Ectodermal cell (in vitro differentiated cells): ENCODE measurements at regions not wholly inside any gene's neighbourhood (a gene's known extent, or its start where the extent isn't known, plus 50 kb on each side); places are given as distances from the start of the nearest gene placed in this dataset.

Experiments
- H3K27ac ChIP-seq: 2 replicates; pipeline ENCODE4 v1.7.0; 2013; ENCODE audit warnings: mild to moderate bottlenecking, low read depth, low read length; ENCODE audit not compliant: insufficient read depth, poor library complexity, severe bottlenecking
- H3K27me3 ChIP-seq: 2 replicates; pipeline ENCODE4 v1.7.0; 2013; ENCODE audit warnings: mild to moderate bottlenecking, low read length; ENCODE audit not compliant: insufficient read depth, control insufficient read depth, poor library complexity, severe bottlenecking
- H3K36me3 ChIP-seq: one replicate; pipeline ENCODE4 v1.7.0; 2013; ENCODE audit warnings: low read length; ENCODE audit not compliant: control insufficient read depth, insufficient read depth
- H3K4me1 ChIP-seq: one replicate; pipeline ENCODE4 v1.7.0; 2013; ENCODE audit warnings: low read length; ENCODE audit not compliant: control insufficient read depth, insufficient read depth
- H3K4me3 ChIP-seq: 2 replicates; pipeline ENCODE4 v1.7.0; 2013; ENCODE audit warnings: low read depth, low read length, control low read depth; ENCODE audit not compliant: insufficient read depth
- H3K9me3 ChIP-seq: 2 replicates; pipeline ENCODE4 v1.7.0; 2013; ENCODE audit warnings: mild to moderate bottlenecking, low read length, moderate library complexity; ENCODE audit not compliant: control insufficient read depth
- WGBS, 2 experiments: methylation state at CpG; one replicate each; pipeline ENCODE4 v1.1.7; 2013; ENCODE audit warnings: missing lambda C conversion rate in 2 of 2; 5-methylcytosine and 5-hydroxymethylcytosine counted together

DNA sequence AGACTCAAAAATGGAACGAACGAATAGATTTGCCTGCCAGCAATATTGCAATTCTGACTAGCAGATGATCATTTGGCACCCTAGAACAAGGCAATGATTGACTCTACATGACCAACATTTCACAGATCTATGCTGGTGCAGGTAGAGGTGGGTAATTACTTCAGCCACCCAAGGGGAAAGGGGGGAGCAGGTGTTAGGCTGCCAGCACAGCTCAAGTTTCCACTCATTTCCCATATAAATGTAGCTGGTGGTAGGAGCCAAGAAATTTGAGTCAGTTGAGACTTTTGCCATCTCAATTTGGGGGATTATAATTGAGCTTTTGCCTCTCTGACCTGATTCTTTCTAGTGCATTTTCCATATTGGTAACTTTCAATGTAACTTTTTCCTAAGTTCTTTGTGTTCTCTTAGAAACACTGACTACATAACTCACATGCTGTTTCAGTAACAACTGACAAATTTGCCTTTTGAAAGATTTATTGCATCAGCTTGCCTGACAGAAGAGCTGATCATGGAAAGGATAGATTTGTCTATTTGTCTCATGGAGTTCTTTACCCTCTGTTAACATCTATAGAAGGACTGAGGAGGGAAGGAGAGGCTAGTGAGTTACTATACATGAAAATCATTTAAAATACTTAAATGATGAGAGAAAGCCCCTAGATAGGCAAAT, 902.5 kb downstream of the ZPLD1 start:
- WGBS, 2 experiments = 92 to 95% methylated on average over 2 of the region's 2 CpGs
- no peaks in the 10 kb centered on the region for H3K9me3 ChIP-seq
- H3K27ac ChIP-seq = no peak overlapping the region
- H3K36me3 ChIP-seq = no peaks in the 10 kb centered on the region
- no peak overlapping the region for H3K4me3 ChIP-seq
- no peaks in the 10 kb centered on the region for H3K4me1 ChIP-seq
- H3K27me3 ChIP-seq = no peaks in the 10 kb centered on the region

DNA sequence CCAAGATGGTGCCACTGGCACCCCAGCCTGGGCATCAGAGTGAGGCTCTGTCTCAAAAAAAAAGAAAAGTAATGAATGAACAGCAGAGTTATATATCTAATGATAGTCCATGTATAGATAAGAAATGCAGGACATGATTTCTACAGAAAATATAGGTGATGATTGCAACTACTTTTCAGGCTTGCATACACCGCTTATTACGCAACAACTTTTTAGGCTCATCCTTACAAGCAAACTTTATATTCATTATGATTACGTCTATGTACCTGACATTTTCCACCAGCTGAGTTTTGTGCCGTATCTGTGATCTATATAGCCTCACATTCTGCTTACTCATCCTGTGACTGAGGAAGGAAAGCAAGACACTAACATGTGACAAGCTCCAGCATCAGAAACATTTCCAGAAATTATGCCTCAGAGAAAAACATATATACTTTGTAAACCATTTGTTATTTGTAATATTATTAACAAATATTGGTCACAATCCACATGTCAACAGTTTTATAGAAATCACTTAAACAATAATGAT, 906.3 kb downstream of the ZPLD1 start:
- Histone ChIP-seq H3K4me3 (no peak overlapping the region), H3K36me3 (no peaks in the 10 kb centered on the region), H3K27me3 (no peaks in the 10 kb centered on the region), H3K4me1 (no peaks in the 10 kb centered on the region), H3K9me3 (no peaks in the 10 kb centered on the region), H3K27ac (no peak overlapping the region)
- 97% methylated on average over 4 of the region's 4 CpGs for WGBS, 2 experiments

DNA sequence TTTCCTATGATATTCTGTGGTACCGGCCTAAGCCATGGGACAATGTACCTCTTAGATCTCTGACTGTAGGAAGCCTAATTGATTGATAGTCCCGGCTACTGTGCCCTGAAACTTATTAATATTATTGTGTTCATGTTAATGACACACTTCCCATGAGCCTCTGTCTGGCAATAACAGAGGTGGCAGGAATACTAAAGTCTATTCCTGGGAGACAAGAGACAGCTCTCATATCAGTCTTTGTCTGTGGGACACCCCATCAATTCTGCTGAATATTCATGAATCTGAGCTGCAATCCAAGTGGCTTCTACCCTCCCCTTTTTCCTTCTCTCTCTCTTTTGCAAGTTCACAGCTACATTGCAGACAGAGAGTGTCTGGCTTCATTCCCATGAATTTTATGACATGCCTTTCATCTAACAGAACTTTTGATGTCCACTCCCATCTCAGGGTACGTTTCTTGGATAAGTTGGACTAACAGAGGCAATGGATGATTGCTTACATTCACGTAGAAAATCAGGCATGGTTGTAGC, 907.5 kb downstream of the ZPLD1 start:
- Histone ChIP-seq H3K27ac (no peak overlapping the region), H3K9me3 (no peaks in the 10 kb centered on the region), H3K36me3 (no peaks in the 10 kb centered on the region), H3K4me3 (no peak overlapping the region), H3K27me3 (no peaks in the 10 kb centered on the region), H3K4me1 (no peaks in the 10 kb centered on the region)
- 94 to 95% methylated on average over 4 of the region's 4 CpGs for WGBS, 2 experiments

DNA sequence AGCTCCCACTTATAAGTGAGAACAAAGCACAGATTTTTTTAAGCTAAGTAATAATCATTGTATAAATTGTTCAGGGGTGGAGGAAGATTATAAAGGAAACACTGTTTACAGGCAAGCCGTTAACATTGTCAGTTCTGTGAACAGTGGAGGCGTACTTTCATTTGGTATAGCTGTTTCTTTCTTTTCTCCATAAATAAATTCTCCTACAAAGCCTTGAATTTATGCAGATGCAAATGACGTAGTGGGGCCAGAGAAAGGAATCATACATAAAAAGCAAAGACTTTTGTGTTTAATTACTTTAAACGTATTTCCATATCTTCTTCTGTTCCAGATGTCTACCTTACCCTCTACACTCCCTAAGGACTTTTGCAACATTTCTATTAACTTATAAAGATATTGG, 914.9 kb downstream of the ZPLD1 start:
- 91 to 100% methylated on average over 2 to 4 of the region's 4 CpGs for whole genome bisulfite sequencing, 2 experiments
- Histone ChIP-seq H3K36me3 (no peaks in the 10 kb centered on the region), H3K4me1 (no peaks in the 10 kb centered on the region), H3K4me3 (no peak overlapping the region), H3K27ac (no peak overlapping the region), H3K9me3 (no peaks in the 10 kb centered on the region), H3K27me3 (no peaks in the 10 kb centered on the region)

DNA sequence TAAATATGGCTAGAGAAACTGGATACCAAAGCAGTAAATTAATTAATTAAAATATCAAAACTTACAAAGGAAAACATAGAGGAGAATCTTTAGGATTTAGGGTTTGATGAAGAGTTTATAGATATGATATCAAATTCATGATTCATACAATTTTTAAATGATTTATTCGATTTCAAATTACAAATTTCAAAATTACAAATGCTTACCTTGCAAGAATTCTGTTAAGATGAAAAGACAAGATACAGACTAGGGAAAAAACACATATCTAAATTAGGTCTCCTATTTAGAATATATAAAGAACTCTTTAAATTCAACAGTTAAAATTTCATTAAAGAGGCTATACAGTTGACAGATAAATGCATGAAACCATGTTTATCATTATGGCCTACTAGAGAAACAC, 930.7 kb downstream of the ZPLD1 start:
- no peaks in the 10 kb centered on the region for H3K27me3 ChIP-seq
- no peak overlapping the region for H3K4me3 ChIP-seq
- no peak overlapping the region for H3K27ac ChIP-seq
- no CpG with 5 or more reads among the region's 1 CpG for WGBS, 2 experiments
- no peaks in the 10 kb centered on the region for H3K9me3 ChIP-seq
- H3K36me3 ChIP-seq = no peaks in the 10 kb centered on the region
- H3K4me1 ChIP-seq = no peaks in the 10 kb centered on the region

- no peaks in the 10 kb centered on the region for H3K27me3 ChIP-seq
- no peaks in the 10 kb centered on the region for H3K36me3 ChIP-seq
- H3K4me3 ChIP-seq = no peak overlapping the region
- no peak overlapping the region for H3K27ac ChIP-seq
- 86 to 97% methylated on average over 2 of the region's 3 CpGs for WGBS, 2 experiments
- H3K4me1 ChIP-seq = no peaks in the 10 kb centered on the region
- H3K9me3 ChIP-seq = no peaks in the 10 kb centered on the region
These were observed 932.7 kb downstream of the ZPLD1 start for GRCh38 chr3:103367481-103367880.

- Histone ChIP-seq H3K4me1 (no peaks in the 10 kb centered on the region), H3K9me3 (no peaks in the 10 kb centered on the region), H3K4me3 (no peak overlapping the region), H3K27me3 (no peaks in the 10 kb centered on the region), H3K36me3 (no peaks in the 10 kb centered on the region), H3K27ac (no peak overlapping the region)
- 100% methylated on average over 1 of the region's 1 CpG; no CpG with 5 or more reads in 1 of the 2 experiments for WGBS, 2 experiments
These were observed 936.6 kb downstream of the ZPLD1 start for GRCh38 chr3:103371411-103371810.

- H3K4me1 ChIP-seq = no peaks in the 10 kb centered on the region
- 96% methylated on average over 3 of the region's 3 CpGs; no CpG with 5 or more reads in 1 of the 2 experiments for WGBS, 2 experiments
- H3K36me3 ChIP-seq = no peaks in the 10 kb centered on the region
- H3K27ac ChIP-seq = no peak overlapping the region
- no peaks in the 10 kb centered on the region for H3K27me3 ChIP-seq
- H3K9me3 ChIP-seq = no peaks in the 10 kb centered on the region
- H3K4me3 ChIP-seq = no peak overlapping the region
These were observed 937.2 kb downstream of the ZPLD1 start for GRCh38 chr3:103372031-103372430.

DNA sequence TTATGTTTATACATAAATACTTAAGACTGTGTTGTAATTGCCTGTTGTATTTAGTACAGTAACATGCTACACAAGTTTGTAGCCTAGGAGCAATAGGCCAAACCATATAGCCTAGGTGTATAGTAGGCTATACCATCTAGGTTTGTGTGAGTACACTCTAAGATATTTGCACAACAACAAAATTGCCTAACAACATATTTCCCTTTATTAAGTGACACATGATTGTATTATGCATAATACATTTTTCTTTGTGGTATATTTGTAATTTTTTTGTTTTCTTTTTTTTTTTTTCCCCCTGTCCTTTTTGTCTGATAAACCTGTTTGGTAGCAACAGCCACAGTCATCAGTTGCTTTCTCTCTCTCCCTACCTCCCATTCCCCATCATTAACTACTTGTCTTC, 945.6 kb downstream of the ZPLD1 start:
- Histone ChIP-seq H3K4me1 (no peaks in the 10 kb centered on the region), H3K27ac (no peak overlapping the region), H3K27me3 (no peaks in the 10 kb centered on the region), H3K4me3 (no peak overlapping the region), H3K36me3 (no peaks in the 10 kb centered on the region), H3K9me3 (no peaks in the 10 kb centered on the region)

DNA sequence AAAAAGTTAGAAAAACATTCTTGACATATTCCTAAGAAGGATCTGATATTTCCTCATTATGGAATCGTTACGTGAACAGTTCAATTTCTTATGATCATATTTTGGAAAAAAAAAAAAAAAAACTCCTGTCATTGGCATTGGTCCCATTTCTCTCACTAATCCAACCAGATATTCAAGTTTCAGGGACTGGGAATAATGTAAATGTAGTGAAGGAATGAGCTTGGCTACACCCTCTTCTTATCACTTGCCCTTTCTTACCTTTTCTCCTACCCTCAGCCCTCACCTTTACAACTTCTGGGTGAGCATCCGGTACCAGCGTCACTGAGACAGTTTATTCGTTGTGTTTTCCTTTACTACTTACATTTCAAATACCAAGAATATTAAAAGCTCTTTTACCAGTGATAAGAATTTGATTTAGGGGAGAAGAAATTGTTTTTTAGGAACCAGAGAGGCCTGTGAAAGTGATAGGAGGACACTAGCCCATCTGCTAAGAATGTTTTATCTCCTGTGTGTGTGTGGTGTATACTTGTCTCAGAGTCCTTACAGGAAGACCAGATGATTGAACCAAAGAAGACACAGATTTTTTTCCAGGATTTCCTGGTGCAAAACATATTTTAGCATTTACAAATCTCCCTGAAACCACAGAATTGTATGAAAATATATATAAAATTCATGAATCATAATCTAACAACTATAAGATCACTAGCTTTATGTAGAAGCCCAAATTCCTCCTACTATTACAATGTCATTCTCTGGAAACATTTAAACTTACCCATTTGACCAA, 946.7 kb downstream of the ZPLD1 start:
- 98 to 100% methylated on average over 3 of the region's 5 CpGs for whole genome bisulfite sequencing, 2 experiments
- Histone ChIP-seq H3K27me3 (no peaks in the 10 kb centered on the region), H3K27ac (no peak overlapping the region), H3K36me3 (no peaks in the 10 kb centered on the region), H3K4me3 (no peak overlapping the region), H3K4me1 (no peaks in the 10 kb centered on the region), H3K9me3 (no peaks in the 10 kb centered on the region)
